EH (cell line): ENCODE measurements at regions not wholly inside any gene's neighbourhood (a gene's known extent, or its start where the extent isn't known, plus 50 kb on each side); places are given as distances from the start of the nearest gene placed in this dataset.
A peak's percentile ranks its signal among the peaks of the same experiment; 100 is the strongest.

Source experiments
- DNase-seq: peaks from one replicate; pipeline ENCODE4 v3.0.0-alpha.2; 2015; ENCODE audit warnings: low read depth

DNA sequence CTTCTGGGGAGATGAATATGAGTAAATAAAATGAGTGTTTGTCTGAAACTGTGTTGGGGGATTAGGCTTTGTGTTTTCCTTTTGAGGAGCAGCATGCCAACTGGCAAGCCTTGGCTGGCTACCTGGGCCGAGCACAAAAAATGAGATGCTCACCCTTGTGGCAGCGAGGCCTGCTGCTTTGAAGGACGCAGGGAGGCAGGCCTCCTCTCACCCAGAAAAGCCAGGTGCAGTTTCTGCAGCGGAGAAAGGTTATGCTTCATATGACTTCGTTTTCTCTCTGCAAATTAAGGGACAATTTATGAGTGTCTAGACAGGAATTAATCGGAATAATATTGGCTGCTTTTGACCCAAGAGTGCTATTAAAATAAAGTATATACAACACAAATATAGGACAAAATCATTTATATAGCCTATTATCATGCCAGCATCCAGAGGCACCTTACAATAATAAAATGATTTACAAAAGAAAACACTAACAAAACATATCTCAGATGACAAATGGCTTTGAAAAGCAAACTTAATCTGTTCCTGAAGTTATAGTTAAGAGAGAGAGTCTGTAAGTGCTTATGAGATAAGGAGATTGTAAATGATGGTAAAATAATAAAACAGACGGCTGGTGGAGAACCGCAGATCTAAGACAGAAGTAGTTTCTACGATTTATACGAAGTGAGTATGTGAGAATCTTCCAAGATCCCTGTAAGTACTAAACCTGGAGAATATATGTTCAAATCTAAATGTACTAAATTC, 682.8 kb upstream of the NR2F2 start:
- DNase-seq, result no peak

DNA sequence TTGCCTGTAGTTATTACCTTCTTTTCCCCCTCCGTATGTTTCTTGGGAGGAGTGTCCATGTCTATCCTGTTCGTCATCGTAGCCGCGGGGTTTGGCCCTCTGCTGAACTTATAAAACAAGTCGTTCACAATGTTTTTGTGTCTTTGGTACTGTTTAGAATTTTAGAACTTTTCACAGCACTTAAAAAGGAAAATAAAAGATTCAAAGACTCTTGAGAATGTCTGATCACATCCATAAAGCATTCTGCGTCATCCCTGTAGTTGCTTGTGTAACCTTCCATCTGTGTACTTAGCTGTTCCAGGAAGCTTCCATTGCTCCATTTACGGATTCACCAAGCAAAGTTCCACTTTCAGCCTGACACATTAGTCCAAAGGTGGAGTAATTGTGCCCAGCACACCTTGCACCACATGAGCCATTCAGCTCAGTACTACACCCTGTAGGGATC, 677.1 kb upstream of the NR2F2 start:
- DNase-seq, result peak; percentile 87

DNA sequence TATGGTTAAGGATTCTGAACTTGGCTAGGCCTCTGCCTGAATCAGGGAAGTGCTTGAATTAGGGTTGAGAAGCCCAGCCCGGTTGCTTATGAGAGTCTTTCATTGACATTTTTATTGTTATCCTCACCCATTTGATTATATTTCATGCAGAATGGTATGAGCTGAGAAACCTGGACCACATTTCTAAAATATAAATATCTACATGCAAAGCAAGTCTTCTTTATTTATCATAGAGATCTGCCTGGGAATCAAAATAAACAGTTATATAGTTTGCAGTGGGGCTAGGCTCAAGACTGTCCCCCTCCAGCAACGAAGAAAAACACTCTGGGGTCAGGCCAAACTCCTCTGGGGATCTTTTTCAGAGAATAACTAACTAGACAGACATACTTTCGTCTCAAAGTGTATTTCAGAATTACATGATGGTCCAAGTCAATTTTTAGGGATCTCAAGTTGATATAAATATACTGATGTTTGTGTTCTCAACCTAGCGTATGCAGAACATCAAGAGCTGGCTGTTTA, 675.4 kb upstream of the NR2F2 start:
- DNase-seq, result peak; percentile 58

DNA sequence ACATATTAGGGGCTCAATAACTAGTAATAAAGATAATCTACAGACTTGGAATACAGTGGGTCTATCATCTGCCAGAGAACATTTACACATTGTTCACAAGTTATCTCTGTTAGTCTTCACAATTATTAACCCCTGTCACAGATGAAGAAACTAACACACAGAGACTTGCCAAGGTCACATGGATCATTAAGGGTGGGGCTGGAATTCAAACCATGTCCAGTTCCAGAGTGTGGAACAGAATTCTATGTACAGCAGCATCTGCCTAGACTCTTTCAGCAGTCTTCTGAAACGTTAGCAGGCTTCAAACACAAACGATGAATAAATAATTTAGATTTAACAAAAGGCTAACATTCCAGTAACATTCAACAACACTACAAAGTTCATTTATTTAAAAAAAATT, 673.9 kb upstream of the NR2F2 start:
- DNase-seq, result no peak

DNA sequence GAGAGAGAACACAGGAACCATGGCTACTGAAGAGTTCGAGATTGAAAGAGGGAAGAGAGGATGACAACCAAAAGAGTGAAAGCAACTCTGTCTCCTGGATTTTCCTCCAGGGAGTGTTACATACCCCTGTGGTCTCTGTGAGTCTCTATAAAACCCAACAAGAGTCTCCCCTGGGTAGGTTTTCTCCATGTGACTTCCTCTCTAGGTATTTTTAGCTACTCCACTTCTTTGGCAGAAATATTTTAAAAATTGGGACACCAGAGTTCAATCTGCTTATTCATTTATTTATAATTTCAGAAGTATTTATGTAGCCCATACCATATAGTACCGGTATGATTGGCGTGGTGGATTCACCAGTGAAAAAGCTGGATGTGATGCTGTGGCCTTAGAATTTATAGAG, 671.7 kb upstream of the NR2F2 start:
- peak; percentile 67 for DNase-seq

DNA sequence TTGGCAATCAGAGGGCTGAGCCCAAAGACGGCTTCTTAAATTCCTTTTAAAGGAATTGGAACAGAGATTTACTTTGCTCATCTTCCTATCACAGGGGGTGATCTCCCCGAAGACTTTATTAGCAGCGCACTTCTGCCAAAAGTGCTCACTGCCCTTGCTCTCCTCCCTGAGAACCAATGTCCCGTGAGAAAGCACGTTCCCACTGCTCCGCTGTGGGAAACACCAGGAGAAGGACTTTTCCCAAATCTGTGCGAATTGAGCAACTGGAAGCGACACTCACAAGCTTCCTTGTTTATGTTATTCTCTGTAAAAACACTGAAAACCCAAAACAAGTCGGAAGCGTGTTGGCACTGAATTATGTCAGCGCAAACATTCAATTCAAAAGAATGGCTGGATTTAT, 670.8 kb upstream of the NR2F2 start:
- peak; percentile 79 for DNase-seq

DNA sequence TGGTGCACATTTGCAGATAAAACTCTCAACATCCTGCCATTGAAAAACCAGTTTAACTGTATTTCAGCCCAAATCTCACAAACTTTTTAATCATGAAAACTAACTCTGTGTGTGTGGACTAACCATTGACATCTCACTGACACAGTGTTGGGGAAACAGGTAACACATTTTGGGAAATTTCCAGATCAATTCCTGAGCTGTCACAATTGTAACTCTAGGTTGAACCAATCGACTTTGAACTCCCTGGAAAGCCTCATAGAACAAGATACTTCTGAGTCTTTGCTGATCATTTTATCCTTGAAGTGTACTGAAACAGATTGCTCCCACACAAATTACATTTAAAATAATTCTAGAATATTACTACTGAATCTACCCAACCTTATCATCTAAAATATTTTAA, 667.9 kb upstream of the NR2F2 start:
- no peak for DNase-seq

DNA sequence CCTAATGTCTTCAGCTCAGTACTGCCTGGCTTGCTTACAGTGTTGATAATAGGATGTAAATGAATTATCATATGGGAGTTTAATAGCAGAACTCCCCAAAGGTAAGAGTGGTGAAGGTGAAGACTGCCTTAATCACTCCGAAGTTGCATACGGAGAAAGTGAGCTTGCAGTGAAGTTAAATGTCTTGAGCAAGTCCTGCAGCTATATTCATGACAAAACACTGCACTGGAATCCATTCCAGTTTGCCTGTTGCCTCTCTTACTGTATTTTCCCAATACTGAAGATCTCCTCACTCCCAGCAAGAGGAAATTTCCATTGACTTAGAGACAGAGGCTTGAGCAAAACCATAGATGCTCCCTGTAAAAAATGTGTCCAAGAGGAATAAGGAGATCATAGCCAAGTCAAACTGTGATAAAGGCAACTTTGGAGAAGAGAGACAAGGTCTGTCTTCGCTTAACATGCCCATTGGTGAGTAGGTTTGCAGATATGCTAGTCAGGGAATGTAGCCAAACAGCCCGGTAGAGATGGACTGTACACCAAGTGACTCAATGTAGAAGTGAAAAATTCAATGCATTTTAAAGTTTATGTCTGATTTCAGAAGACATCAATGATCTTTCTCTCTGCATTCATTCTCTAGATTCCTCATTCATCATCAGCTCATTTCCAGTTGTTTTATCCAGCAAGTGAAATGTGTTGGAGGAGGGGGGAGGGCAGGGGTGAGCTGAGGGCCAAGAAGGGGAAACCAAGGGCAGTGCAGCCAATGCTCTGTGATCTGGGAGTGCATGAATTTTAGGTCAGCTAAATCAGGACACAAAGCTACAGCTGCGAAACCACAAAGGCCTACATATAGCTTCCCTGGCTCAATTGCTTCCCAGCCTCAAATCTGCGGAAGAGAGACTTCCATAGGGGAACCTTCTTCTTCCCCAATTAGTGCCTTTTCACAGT, 667.1 kb upstream of the NR2F2 start:
- peak; percentile 92 for DNase-seq

DNA sequence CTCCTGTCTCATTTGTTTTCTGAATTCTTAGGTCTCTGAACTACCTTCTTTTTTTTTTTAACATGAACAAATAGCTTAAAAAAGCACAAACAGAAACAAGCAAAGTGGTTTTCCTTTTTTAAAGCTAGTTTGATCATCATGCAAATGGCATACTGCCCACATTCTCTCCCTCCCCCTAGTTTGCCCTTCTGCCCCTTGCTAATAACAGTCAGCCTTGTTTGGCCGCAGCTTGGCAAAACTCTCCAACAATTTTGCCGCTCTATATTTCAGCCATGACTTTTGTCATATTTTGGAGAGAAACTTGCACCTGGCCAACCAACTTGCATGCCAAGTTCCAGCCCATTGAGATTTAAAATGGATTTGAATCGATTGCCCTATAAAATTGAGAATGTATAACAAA, 666.0 kb upstream of the NR2F2 start:
- DNase-seq, result no peak

- no peak for DNase-seq
Observed at GRCh38 chr15:95669146-95669922, 661.2 kb upstream of the NR2F2 start.

- no peak for DNase-seq
Observed at GRCh38 chr15:95674031-95674430, 656.5 kb upstream of the NR2F2 start.

DNA sequence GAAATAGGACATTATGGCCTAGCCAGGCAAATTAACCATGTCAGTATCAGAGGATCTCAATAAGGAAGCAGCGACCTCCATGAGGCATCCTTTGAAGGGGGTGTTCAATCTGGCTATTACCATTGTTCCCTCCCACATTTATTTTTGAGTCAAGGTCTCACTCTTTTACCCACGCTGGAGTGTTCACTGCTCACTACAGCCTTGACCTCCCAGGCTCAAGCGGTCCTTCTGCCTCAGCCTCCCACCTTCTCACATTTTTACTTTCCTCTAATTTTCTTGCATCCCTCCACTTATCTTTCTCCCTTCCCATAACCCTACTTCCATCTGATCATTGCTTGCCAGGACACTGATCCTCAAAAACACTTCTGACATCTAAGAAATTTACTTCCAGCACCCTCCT, 654.0 kb upstream of the NR2F2 start:
- no peak for DNase-seq

GRCh38 chr15:95679847-95680582, 650.5 kb upstream of the NR2F2 start:
- DNase-seq, result no peak

DNA sequence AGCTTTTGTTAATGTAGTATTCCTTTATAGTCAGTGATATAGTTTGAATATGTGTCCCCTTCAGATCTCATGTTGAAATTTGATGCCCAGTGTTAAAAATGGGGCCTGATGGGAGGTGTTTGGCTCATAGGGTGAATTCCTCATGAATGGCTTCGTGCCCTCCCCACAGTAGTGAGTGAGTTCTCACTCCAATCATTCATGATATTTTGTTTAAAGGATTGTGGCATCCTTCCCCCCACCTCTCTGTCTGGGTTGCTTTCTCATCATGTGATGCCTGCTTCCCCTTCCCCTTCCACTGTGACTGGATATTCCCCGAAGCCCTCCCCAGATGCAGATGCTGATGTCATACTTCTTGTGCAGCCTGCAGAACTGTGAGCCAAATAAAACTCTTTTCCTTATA, 649.8 kb upstream of the NR2F2 start:
- DNase-seq, result peak; percentile 43

DNA sequence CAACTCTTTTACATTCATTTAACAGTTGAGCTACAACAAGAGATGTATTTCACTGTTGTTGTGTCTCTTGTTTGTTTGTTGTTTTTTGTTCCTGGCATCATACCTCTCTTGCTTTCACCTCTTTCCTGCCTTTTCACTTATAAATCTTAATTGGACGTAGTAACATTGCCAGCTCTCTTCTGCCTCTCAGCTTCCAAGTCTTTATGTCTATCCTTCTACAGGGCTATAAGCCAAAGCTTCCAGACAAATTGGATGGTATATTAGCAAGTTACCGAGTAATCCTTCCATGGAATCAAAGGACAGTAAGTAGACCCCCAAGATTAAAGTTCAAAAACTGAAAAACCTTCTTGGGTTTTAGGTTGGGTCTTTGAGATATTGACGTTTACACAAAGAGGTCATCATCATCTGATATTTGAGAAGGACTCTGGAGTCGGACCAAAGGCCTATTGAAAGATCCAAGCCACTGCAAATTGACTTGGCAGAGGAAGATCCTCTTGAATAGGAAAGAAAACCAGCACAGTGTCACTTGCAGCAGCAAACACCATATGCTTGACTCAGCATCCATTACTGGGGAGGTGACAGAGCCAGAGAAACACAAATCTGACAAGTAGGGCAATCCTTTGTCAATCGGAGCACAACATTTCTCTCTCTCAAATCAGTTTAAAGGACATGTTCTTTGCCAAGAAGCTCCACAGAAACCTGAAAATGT, 648.5 kb upstream of the NR2F2 start:
- no peak for DNase-seq

GRCh38 chr15:95684126-95684525, 646.4 kb upstream of the NR2F2 start:
- no peak for DNase-seq

DNA sequence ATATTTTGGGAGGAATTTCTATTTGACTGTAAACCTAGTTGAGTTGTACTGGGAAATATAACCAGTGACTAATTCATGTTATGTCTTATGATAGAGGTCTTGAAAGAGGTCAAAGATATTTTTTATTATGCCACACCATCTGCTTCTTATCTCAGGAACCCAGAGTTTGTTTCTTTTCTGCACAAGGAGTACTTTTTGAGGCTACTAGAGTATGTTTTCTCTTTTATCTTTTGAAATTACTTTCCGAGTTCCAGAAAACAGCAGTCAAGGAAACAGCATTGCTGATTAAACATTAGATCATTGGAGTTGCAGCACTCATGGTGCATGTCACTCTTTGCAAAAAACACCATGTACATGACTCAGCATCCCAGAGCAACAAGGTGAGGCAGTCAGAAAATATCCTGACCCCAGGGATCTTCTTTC, 645.8 kb upstream of the NR2F2 start:
- peak; percentile 80 for DNase-seq

GRCh38 chr15:95687061-95687460, 643.4 kb upstream of the NR2F2 start:
- DNase-seq, result no peak

GRCh38 chr15:95687686-95688085, 642.8 kb upstream of the NR2F2 start:
- no peak for DNase-seq

DNA sequence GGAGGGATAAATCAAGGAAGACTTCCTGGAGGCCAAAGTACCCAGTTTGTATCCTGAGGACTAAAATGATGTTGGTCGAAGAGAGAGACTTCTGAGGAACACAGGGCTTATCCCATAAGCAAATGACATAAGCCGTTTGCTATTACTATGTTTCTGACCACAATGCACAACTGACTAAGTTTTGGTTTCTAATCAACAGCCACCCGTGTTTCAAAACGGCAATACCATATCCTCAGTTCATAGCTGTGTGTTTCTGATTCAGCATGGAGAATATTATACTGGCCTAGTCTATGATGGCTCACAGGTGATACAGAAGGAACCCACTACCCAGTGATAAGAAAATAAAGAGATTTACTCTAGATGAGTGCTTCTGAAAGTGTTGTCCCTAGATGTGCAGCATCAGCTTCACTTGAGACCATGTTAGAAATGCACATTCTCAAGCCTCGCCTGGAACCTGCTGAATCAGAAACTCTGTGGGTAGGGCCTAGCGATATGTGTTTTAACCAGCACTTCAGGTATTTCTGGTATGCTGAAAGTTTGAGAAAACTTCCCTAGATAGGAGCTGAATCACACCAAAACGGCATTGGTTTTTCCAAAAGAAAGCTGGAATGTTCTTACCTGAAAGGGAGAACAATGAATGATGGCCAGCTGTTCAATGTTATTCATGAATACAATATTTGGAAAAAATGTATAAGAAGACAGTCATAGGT, 639.7 kb upstream of the NR2F2 start:
- DNase-seq, result no peak
